Mesothelial cell of epicardium (in vitro differentiated cells): ENCODE measurements at regions not wholly inside any gene's neighbourhood (a gene's known extent, or its start where the extent isn't known, plus 50 kb on each side); places are given as distances from the start of the nearest gene placed in this dataset.

ENCODE experiments used
- DNase-seq, 2 experiments: peaks; one replicate each; pipeline ENCODE4 v3.0.0; 2021; ENCODE audit warnings: low spot score in 2 of 2; ENCODE audit not compliant: unreplicated experiment in 2 of 2
- H3K27ac Mint-ChIP-seq: 2 replicates; pipeline ENCODE4 v1.8.0; 2021; ENCODE audit warnings: mixed read lengths
- H3K27me3 Mint-ChIP-seq: 2 replicates; pipeline ENCODE4 v1.8.0; 2021; ENCODE audit warnings: low read depth, mixed read lengths
- H3K36me3 Mint-ChIP-seq: 2 replicates; pipeline ENCODE4 v1.8.0; 2021; ENCODE audit warnings: mixed read lengths
- H3K4me1 Mint-ChIP-seq: 2 replicates; pipeline ENCODE4 v1.8.0; 2021; ENCODE audit warnings: mixed read lengths
- H3K4me3 Mint-ChIP-seq: 2 replicates; pipeline ENCODE4 v1.8.0; 2021; ENCODE audit warnings: mild to moderate bottlenecking, moderate library complexity, mixed read lengths
- H3K9me3 Mint-ChIP-seq: 2 replicates; pipeline ENCODE4 v1.8.0; 2021; ENCODE audit warnings: mixed read lengths
- TF ChIP-seq, protein P1 (sequence below): fragments of 200-600 bp; sonication (generic); IDR thresholded peaks from one replicate; pipeline ENCODE4 v1.5.0; 2021; ENCODE audit warnings: antibody characterized with exemption; ENCODE audit not compliant: unreplicated experiment

DNA sequence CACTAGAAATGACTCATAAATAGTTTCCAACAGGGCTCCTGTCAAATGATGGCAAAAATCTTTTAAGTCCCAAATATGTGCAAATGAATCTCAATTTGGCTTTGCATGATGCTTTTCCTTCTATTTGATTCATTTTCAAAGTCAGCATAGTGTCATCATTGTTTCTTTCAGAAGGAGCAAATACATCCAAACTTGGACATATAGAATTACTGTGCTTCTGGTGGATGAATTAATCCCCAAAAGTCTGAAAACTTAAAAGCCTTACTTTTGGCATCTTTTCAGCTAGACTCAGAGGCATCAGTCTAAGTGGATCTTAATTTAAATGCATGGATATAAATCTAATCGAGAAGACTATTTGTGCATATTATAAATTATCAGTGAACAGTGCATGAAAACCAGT lies 578.1 kb upstream of the FZD8 start:
- Mint-ChIP-seq H3K27ac (peak overlapping the region; percentile 85), H3K36me3 (no peaks in the 10 kb centered on the region), H3K27me3 (no peaks in the 10 kb centered on the region), H3K4me1 (peaks cover 35% of the 10 kb centered on the region), H3K4me3 (no peak overlapping the region), H3K9me3 (peaks cover 15% of the 10 kb centered on the region)
- TF ChIP-seq, protein P1, sequence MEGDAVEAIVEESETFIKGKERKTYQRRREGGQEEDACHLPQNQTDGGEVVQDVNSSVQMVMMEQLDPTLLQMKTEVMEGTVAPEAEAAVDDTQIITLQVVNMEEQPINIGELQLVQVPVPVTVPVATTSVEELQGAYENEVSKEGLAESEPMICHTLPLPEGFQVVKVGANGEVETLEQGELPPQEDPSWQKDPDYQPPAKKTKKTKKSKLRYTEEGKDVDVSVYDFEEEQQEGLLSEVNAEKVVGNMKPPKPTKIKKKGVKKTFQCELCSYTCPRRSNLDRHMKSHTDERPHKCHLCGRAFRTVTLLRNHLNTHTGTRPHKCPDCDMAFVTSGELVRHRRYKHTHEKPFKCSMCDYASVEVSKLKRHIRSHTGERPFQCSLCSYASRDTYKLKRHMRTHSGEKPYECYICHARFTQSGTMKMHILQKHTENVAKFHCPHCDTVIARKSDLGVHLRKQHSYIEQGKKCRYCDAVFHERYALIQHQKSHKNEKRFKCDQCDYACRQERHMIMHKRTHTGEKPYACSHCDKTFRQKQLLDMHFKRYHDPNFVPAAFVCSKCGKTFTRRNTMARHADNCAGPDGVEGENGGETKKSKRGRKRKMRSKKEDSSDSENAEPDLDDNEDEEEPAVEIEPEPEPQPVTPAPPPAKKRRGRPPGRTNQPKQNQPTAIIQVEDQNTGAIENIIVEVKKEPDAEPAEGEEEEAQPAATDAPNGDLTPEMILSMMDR = no peak
- no peak for DNase-seq

DNA sequence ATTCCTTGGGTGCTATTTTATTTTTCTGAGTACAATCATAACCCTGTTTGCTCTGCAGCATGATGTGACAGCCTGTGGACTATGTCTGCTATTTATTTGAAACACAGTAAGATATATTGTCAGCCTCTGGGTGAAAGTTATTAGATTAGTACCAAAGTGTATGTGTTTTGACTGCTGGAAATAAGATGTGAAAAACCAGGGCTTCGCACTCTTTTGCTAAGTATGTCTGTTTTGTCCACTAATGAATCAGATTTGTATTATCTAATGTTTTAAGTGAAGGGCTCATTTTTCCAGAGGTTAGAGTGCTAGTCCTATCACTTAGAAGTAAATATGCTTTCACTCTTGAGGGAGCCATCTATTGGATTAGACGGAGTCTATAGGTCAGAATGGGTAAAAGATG lies 569.8 kb upstream of the FZD8 start:
- H3K27ac Mint-ChIP-seq = no peak overlapping the region

DNA sequence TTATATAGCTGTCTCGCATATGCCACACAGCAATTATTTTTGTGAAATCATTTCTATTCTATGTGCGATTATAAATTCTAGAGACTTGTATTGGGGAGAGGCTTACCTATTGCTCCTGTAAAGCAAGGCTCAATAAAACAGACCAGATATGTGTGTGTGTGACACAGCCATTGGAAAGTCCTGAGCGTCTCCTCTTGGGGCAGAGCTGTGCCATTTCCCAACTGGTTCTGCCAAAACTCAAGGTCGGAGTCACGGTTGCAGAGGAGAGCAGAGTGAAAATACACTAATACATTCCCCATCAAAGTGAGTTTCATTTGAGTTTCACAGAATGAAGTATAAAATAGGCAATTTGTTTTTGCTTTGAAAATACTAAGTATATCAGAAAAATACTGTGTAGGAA lies 567.4 kb upstream of the FZD8 start:
- no peak for DNase-seq
- no peaks in the 10 kb centered on the region for H3K36me3 Mint-ChIP-seq
- H3K9me3 Mint-ChIP-seq = no peaks in the 10 kb centered on the region
- H3K27ac Mint-ChIP-seq = no peak overlapping the region
- no peak overlapping the region for H3K4me3 Mint-ChIP-seq
- no peaks in the 10 kb centered on the region for H3K27me3 Mint-ChIP-seq
- TF ChIP-seq, protein P1 = no peak
- peaks cover 21% of the 10 kb centered on the region for H3K4me1 Mint-ChIP-seq

More for the DNA sequence above, 569.8 kb upstream of the FZD8 start:
- H3K36me3 Mint-ChIP-seq = no peaks in the 10 kb centered on the region
- no peak overlapping the region for H3K4me3 Mint-ChIP-seq
- H3K27me3 Mint-ChIP-seq = no peaks in the 10 kb centered on the region
- DNase-seq = no peak
- H3K9me3 Mint-ChIP-seq = no peaks in the 10 kb centered on the region
- H3K4me1 Mint-ChIP-seq = peaks cover 11% of the 10 kb centered on the region
- TF ChIP-seq, protein P1 = no peak

DNA sequence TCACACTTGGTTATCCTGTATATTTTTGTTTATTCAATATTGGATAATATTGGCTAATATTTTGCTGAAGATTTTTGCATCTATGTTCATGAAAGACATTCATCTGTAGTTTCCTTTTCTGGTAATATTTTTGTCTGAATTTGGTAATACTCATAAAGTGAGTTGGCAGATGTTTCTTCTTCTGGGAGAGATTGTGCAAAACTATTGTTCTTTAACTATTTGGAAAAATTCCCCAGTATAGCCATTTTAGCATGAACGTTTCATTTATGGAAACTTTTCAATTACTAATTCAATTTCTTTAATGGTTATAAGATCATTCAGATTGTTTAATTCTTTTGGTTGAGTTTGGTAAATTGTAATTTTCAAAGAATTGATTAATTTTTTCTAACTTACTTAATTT lies 560.8 kb upstream of the FZD8 start:
- no peaks in the 10 kb centered on the region for H3K36me3 Mint-ChIP-seq
- TF ChIP-seq, protein P1 = no peak
- no peak for DNase-seq
- peaks cover 4% of the 10 kb centered on the region for H3K9me3 Mint-ChIP-seq
- H3K4me1 Mint-ChIP-seq = peaks cover 13% of the 10 kb centered on the region
- no peak overlapping the region for H3K27ac Mint-ChIP-seq
- no peaks in the 10 kb centered on the region for H3K27me3 Mint-ChIP-seq
- H3K4me3 Mint-ChIP-seq = no peak overlapping the region

DNA sequence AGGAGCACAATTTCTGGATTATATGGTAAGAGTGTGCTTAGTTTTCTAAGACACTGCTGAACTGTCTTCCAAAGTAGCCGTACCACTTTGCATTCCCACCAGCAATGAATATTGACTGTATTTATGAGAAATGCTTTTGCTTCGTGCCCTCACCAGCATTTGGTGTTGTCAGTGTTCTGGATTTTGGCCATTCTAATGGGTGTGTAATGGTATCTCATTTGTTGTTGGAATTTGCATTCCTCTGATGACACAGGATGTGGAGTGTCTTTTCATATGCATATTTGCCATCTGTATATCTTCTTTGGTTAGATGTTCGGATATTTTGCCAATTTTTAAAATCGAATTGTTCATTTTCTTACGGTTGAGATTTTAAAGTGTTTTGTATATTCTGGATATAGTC lies 558.5 kb upstream of the FZD8 start:
- no peak for DNase-seq
- Mint-ChIP-seq H3K4me3 (no peak overlapping the region), H3K27ac (no peak overlapping the region)

DNA sequence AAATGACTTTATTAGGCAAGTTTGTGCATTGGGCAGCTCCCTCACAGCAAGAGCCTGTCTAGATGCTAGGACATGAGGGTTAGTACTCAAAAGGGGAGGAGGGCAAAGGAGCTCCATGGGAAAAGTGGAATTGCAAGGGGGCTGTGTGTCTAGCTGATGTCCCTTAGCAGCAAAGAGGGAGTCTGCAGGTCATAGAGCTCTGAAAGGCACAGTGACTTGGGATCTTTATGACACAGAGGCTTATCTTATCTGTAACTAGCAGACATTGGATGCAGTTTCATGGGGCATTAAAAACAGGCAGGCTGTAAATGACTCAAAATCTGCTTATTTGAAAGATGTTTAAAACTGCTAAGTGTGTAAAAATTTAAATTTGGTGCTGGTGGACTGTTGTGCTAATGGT lies 556.2 kb upstream of the FZD8 start:
- H3K27ac Mint-ChIP-seq = no peak overlapping the region
- no peaks in the 10 kb centered on the region for H3K36me3 Mint-ChIP-seq
- TF ChIP-seq, protein P1 = no peak
- H3K27me3 Mint-ChIP-seq = no peaks in the 10 kb centered on the region
- peaks cover 32% of the 10 kb centered on the region for H3K9me3 Mint-ChIP-seq
- DNase-seq = no peak
- H3K4me3 Mint-ChIP-seq = no peak overlapping the region
- H3K4me1 Mint-ChIP-seq = no peaks in the 10 kb centered on the region

More for the DNA sequence above, 558.5 kb upstream of the FZD8 start:
- Mint-ChIP-seq H3K4me1 (no peaks in the 10 kb centered on the region), H3K9me3 (peaks cover 23% of the 10 kb centered on the region), H3K27me3 (no peaks in the 10 kb centered on the region), H3K36me3 (no peaks in the 10 kb centered on the region)
- TF ChIP-seq, protein P1 = no peak
